ENCODE measurements at regions not wholly inside any gene's neighbourhood (a gene's known extent, or its start where the extent isn't known, plus 50 kb on each side); places are given as distances from the start of the nearest gene placed in this dataset.

DNA sequence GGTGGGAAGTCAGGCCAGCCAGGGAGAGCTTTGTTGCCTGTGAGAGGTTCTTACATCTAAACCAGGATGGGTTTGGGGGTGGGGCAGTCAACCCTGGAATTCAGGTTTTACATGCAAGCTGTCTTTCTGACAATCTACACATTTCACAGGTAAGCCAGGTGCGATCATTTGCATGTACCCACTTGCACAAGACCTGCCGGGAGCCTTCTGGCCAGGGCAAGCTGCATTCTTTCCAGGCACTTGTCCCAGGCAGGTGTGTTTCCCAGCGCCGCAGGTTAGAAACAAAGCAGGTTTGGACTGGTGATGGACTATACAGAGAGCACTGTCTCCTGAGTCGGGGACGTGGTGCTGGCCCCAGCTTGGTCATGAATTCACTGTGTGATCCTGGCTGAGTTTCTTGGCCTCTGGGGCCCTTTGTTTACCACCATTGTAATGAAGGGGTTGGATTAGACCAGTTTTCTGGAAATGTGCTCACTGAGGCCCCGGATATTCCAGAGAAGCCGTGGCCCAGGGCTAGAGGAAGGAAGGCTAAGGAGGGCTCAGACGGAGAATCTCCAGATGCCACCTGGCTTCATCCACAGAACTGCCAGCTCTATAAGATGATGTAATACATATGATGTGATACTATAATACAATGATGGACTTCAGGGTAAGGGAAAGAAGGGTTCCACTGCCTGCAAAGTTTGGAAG is 205.2 kb upstream of the SVIL start:
- H3K9me3 Mint-ChIP-seq = peaks cover 5% of the 10 kb centered on the region
- peaks cover 1% of the 10 kb centered on the region for H3K36me3 Mint-ChIP-seq
- no peak overlapping the region for H3K4me3 Mint-ChIP-seq
- peaks cover 49% of the 10 kb centered on the region for H3K4me1 Mint-ChIP-seq
- TF ChIP-seq, protein P1, sequence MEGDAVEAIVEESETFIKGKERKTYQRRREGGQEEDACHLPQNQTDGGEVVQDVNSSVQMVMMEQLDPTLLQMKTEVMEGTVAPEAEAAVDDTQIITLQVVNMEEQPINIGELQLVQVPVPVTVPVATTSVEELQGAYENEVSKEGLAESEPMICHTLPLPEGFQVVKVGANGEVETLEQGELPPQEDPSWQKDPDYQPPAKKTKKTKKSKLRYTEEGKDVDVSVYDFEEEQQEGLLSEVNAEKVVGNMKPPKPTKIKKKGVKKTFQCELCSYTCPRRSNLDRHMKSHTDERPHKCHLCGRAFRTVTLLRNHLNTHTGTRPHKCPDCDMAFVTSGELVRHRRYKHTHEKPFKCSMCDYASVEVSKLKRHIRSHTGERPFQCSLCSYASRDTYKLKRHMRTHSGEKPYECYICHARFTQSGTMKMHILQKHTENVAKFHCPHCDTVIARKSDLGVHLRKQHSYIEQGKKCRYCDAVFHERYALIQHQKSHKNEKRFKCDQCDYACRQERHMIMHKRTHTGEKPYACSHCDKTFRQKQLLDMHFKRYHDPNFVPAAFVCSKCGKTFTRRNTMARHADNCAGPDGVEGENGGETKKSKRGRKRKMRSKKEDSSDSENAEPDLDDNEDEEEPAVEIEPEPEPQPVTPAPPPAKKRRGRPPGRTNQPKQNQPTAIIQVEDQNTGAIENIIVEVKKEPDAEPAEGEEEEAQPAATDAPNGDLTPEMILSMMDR (IDR thresholded peaks at IDR 0.05; ENCODE audit: unreplicated experiment) = no peak
- no peak for DNase-seq (ENCODE audit: low spot score in 2 of 2, unreplicated experiment in 2 of 2)
- no peaks in the 10 kb centered on the region for H3K27me3 Mint-ChIP-seq (ENCODE audit: low read depth)
- H3K27ac Mint-ChIP-seq = peak overlapping the region; percentile 98

DNA sequence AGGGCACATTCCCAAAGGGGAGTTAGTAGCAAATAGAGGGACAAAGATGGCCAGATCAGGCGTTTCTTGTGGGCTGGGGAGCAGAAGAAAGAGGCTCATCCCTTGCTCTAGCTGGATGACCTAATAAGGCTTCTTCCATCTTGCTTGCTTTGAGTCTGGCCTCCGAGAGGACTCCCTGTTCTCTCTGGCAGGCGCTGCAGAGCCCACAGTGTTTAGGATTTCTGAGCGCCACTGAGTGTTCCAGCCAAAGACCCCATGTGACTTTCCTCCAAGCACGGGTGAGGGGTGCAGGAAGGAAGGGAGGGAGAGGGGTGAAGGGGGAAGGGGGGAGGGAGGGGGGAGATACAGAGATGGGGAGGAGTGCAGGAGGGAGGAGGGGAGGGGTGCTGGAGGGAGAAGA is 203.8 kb upstream of the SVIL start:
- DNase-seq (ENCODE audit: low spot score in 2 of 2, unreplicated experiment in 2 of 2) = no peak
- no peaks in the 10 kb centered on the region for H3K9me3 Mint-ChIP-seq
- H3K36me3 Mint-ChIP-seq = no peaks in the 10 kb centered on the region
- TF ChIP-seq, protein P1 (IDR thresholded peaks at IDR 0.05; ENCODE audit: unreplicated experiment) = no peak
- H3K27ac Mint-ChIP-seq = no peak overlapping the region
- no peaks in the 10 kb centered on the region for H3K27me3 Mint-ChIP-seq (ENCODE audit: low read depth)
- H3K4me1 Mint-ChIP-seq = peaks cover 50% of the 10 kb centered on the region
- no peak overlapping the region for H3K4me3 Mint-ChIP-seq

DNA sequence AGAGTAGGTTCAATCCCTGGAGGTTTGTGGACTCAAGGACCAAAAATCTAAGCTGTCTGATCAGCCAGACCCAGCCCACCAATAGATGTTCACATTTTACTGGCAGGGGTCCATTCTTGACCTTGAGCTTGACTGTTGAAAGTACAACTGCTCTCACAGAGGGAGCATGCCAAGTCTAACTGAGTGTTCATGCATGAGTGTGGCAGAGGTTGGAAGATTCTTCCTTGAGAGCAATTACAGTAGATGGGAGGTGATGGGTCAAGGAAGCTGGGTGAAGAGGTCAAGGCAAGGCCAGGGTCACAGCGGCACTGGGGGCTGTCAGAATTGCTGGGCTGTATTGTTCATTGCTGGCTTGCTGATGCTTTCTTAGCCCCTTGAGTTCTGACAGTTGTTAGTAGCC is 202.8 kb upstream of the SVIL start:
- no peaks in the 10 kb centered on the region for H3K27me3 Mint-ChIP-seq (ENCODE audit: low read depth)
- H3K27ac Mint-ChIP-seq = no peak overlapping the region
- TF ChIP-seq, protein P1 (IDR thresholded peaks at IDR 0.05; ENCODE audit: unreplicated experiment) = no peak
- DNase-seq (ENCODE audit: low spot score in 2 of 2, unreplicated experiment in 2 of 2) = no peak
- H3K9me3 Mint-ChIP-seq = no peaks in the 10 kb centered on the region
- peaks cover 45% of the 10 kb centered on the region for H3K4me1 Mint-ChIP-seq
- H3K4me3 Mint-ChIP-seq = no peak overlapping the region
- no peaks in the 10 kb centered on the region for H3K36me3 Mint-ChIP-seq

DNA sequence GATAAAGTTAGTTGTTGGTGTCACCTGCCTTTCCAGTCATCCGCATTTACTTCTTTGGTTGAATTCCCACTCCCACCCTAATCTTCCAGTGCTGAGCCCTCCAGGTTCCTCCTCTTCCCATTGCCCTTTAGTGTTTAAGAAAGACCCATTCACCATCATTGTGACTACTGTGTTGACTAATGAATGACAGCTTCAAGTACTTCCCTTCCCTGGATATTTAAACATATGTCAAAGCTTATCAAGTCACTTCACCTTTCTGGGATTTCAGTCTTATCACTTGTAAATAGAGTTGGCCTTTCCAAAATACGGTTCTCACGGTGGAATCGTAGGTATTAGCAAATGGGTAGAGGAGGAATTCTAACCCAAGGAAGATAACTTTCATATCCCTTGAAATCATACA is 201.6 kb upstream of the SVIL start:
- Mint-ChIP-seq H3K4me3 (no peak overlapping the region), H3K9me3 (peaks cover under 1% of the 10 kb centered on the region), H3K4me1 (peaks cover 34% of the 10 kb centered on the region), H3K27me3 (ENCODE audit: low read depth) (no peaks in the 10 kb centered on the region), H3K36me3 (no peaks in the 10 kb centered on the region), H3K27ac (no peak overlapping the region)
- TF ChIP-seq, protein P1 (IDR thresholded peaks at IDR 0.05; ENCODE audit: unreplicated experiment) = no peak
- DNase-seq (ENCODE audit: low spot score in 2 of 2, unreplicated experiment in 2 of 2) = no peak

DNA sequence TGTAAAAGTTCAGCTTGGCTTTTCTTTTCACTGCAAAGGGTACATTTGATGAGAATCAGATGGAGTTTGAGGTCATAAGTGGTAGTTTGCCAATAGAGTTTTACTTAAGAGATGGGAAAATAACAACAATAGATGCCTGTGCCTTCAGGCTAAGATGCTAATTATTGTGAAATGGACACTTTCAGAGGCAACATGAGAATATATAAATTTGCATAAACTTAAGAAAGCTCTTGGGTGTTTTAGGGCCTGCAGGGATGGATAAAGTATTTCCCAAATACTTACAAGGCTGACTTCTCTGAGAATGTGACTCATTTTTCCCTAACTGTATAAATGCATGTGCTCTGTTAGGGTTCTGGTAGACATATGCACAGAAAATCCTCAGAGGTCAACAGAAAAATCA is 200.3 kb upstream of the SVIL start:
- Mint-ChIP-seq H3K4me1 (peaks cover 28% of the 10 kb centered on the region), H3K4me3 (no peak overlapping the region), H3K27ac (no peak overlapping the region), H3K27me3 (ENCODE audit: low read depth) (no peaks in the 10 kb centered on the region), H3K36me3 (no peaks in the 10 kb centered on the region), H3K9me3 (peaks cover 5% of the 10 kb centered on the region)
- DNase-seq (ENCODE audit: low spot score in 2 of 2, unreplicated experiment in 2 of 2) = no peak
- TF ChIP-seq, protein P1 (IDR thresholded peaks at IDR 0.05; ENCODE audit: unreplicated experiment) = no peak

Measured in mesothelial cell of epicardium (in vitro differentiated cells).